GM12878 (cell line): ENCODE measurements at regions not wholly inside any gene's neighbourhood (a gene's known extent, or its start where the extent isn't known, plus 50 kb on each side); places are given as distances from the start of the nearest gene placed in this dataset.

Experiments
- ATAC-seq: fragments of 200-7000 bp; cut with Tn5 transposase; 3 replicates; pipeline ENCODE4 v1.9.1; 2020; ENCODE audit warnings: mild to moderate bottlenecking, moderate library complexity
- BruUV-seq: library from RNA; stranded (reverse); fragments of 400-500 nt; replicated peaks from 2 replicates; lab custom pipeline; 2021; lab: Mats Ljungman, UMichigan
- CTCF ChIA-PET: fragments of 300-600 bp; sonication (Branson Sonifier 250); formaldehyde crosslinking; extraction: SDS; loops from one replicate; lab custom pipeline; 2021; ENCODE audit warnings: inconsistent platforms; lab: Yijun Ruan, JAX
- POLR2A ChIA-PET: fragments of 350-600 bp; formaldehyde crosslinking; extraction: SDS; loops from one replicate; lab custom pipeline; 2021; ENCODE audit warnings: inconsistent platforms; lab: Charles Lee
- RAD21 ChIA-PET: fragments of 300-600 bp; sonication (Branson Sonifier 250); formaldehyde crosslinking; loops from one replicate; lab custom pipeline; 2023; ENCODE audit warnings: antibody characterized with exemption; ENCODE audit not compliant: unreplicated experiment; lab: Charles Lee
- SMC1A ChIA-PET: fragments of 300-600 bp; sonication (Branson Sonifier 250); formaldehyde crosslinking; loops from one replicate; lab custom pipeline; 2023; ENCODE audit not compliant: unreplicated experiment, uncharacterized antibody; lab: Charles Lee
- DNase-seq: peaks from one replicate; pipeline ENCODE4 v3.0.0-alpha.2; 2011; ENCODE audit warnings: low read depth, low spot score
- FAIRE-seq: peaks from 3 replicates; lab custom pipeline; 2011; peaks lifted over from hg19 to GRCh38; lab: Jason Lieb, UNC
- H2AFZ ChIP-seq: 2 replicates; pipeline ENCODE4 v1.6.0; 2011; ENCODE audit warnings: low read depth, low read length, control low read depth; ENCODE audit not compliant: control insufficient read depth
- H3K27ac ChIP-seq: 2 replicates; pipeline ENCODE4 v1.5.1; 2011; ENCODE audit warnings: control low read depth; ENCODE audit not compliant: control insufficient read depth, insufficient read depth
- H3K27me3 ChIP-seq, 2 experiments: replicated peaks in 1 of 2; 2 replicates each; pipeline versions ENCODE4 v1.6.0 to v1.6.1; 2011; ENCODE audit warnings: low read length in 1 of 2; ENCODE audit not compliant: control insufficient read depth in 2 of 2, insufficient read depth in 2 of 2
- H3K36me3 ChIP-seq, 2 experiments: 2 replicates each; pipeline ENCODE4 v1.5.1; 2011; ENCODE audit warnings: low read length in 1 of 2; ENCODE audit not compliant: control insufficient read depth in 2 of 2, insufficient read depth in 2 of 2
- H3K4me1 ChIP-seq: 2 replicates; pipeline ENCODE4 v1.6.1; 2011; ENCODE audit warnings: mild to moderate bottlenecking, low read length, moderate library complexity, mixed read lengths; ENCODE audit not compliant: control insufficient read depth, insufficient read depth
- H3K4me2 ChIP-seq: 2 replicates; pipeline ENCODE4 v1.6.0; 2011; ENCODE audit warnings: control low read depth; ENCODE audit not compliant: control insufficient read depth, insufficient read depth
- H3K4me3 ChIP-seq: fragments of 200-600 bp; sonication (generic); 2 replicates; pipeline ENCODE4 v1.5.1; 2016
- H3K79me2 ChIP-seq: 2 replicates; pipeline ENCODE4 v1.6.0; 2011; ENCODE audit warnings: low read length; ENCODE audit not compliant: control insufficient read depth, insufficient read depth
- H3K9ac ChIP-seq: 2 replicates; pipeline ENCODE4 v1.8.0; 2011; ENCODE audit warnings: low read length, control low read depth, mixed read lengths; ENCODE audit not compliant: control insufficient read depth, insufficient read depth
- H3K9me3 ChIP-seq: replicated peaks from 3 replicates; pipeline ENCODE4 v1.5.1; 2011; ENCODE audit warnings: mild to moderate bottlenecking, low read length; ENCODE audit not compliant: control insufficient read depth, insufficient read depth
- H4K20me1 ChIP-seq: 2 replicates; pipeline ENCODE4 v1.6.0; 2011; ENCODE audit not compliant: control insufficient read depth, insufficient read depth
- CEBPZ ChIP-seq: fragments of 150-350 bp; IDR thresholded peaks from 2 replicates; pipeline ENCODE4 v1.6.1; 2016; ENCODE audit warnings: low read depth, low read length
- SMAD1 ChIP-seq: fragments of 450-650 bp; IDR thresholded peaks from 2 replicates; pipeline ENCODE4 v1.6.1; 2018; ENCODE audit warnings: mild to moderate bottlenecking, low read depth; ENCODE audit not compliant: partially characterized antibody
- TCF7 ChIP-seq: IDR thresholded peaks from 2 replicates; pipeline ENCODE4 v1.6.1; 2014; ENCODE audit warnings: antibody characterized with exemption, borderline replicate concordance
- USF2 ChIP-seq: IDR thresholded peaks from 2 replicates; pipeline ENCODE4 v1.6.1; 2011; ENCODE audit warnings: low read depth, low read length, improper control_type of control experiment, borderline replicate concordance
- ZNF207 ChIP-seq: fragments of 450-650 bp; IDR thresholded peaks from 2 replicates; pipeline ENCODE4 v1.6.1; 2014; ENCODE audit warnings: antibody characterized with exemption, mild to moderate bottlenecking, borderline replicate concordance
- WGBS: methylation state at CpG from one replicate; pipeline ENCODE4 v1.1.6; 2016; ENCODE audit warnings: low lambda C conversion rate; ENCODE audit not compliant: insufficient replicate concordance, insufficient coverage; ENCODE audit errors: missing lambda C conversion rate; 5-methylcytosine and 5-hydroxymethylcytosine counted together
- in situ Hi-C: fragments of 300-500 bp; cut with MboI; formaldehyde crosslinking; loops from 9 replicates; pipeline ENCODE4 v1.14.3; 2018; ENCODE audit warnings: mixed read lengths
- intact Hi-C: fragments of 100-400 bp; cut with micrococcal nuclease; formaldehyde crosslinking; loops from one replicate; pipeline ENCODE4 v1.14.2; 2022; ENCODE audit not compliant: unreplicated experiment

GRCh38 chr4:10878861-10879260 lies 194.3 kb upstream of the CLNK start:
- H3K9me3 ChIP-seq, result no peaks in the 10 kb centered on the region; the same call in 2 of the 3 replicates
- no peak for DNase-seq
- in situ Hi-C loops, result no loop called here
- ATAC-seq, result no peak
- ChIA-PET RAD21 (no interaction called here), CTCF (interaction anchor here (1.1 to 3.0 kb wide), 2 partner anchors 10 to 15 kb away, joined by 3 to 10 read pairs; no protein-coding TSS in a partner anchor), SMC1A (interaction anchor here (1.9 kb wide), 1 partner anchor 11 kb away, joined by 7 read pairs; no protein-coding TSS in a partner anchor)
- no peak overlapping the region for H3K4me3 ChIP-seq
- H3K27ac ChIP-seq, result no peak overlapping the region
- no TSS peak for BruUV-seq
- intact Hi-C loops, result no loop called here
- no peak overlapping the region for H3K4me2 ChIP-seq
- no peak for FAIRE-seq
- H4K20me1 ChIP-seq, result no peaks in the 10 kb centered on the region
- no peaks in the 10 kb centered on the region for H3K36me3 ChIP-seq
- H2AFZ ChIP-seq, result no peak overlapping the region
- no peaks in the 10 kb centered on the region for H3K27me3 ChIP-seq
- no peaks in the 10 kb centered on the region for H3K4me1 ChIP-seq
- WGBS, result 48% methylated on average over 2 of the region's 2 CpGs
- no peak overlapping the region for H3K9ac ChIP-seq
- no peak for TF ChIP-seq CEBPZ
- TF ChIP-seq, all 136 proteins: peak for 0
- no peaks in the 10 kb centered on the region for H3K79me2 ChIP-seq
- POLR2A ChIA-PET, result no interaction called here

- no peak for FAIRE-seq
- no peak overlapping the region for H3K9ac ChIP-seq
- no peaks in the 10 kb centered on the region; the same call in 2 of the 3 replicates for H3K9me3 ChIP-seq
- no TSS peak for BruUV-seq
- H3K4me2 ChIP-seq, result no peak overlapping the region
- no peaks in the 10 kb centered on the region for H4K20me1 ChIP-seq
- ChIA-PET POLR2A (no interaction called here), SMC1A (interaction anchor here (0.8 kb wide), 1 partner anchor 12 kb away, joined by 4 read pairs; no protein-coding TSS in a partner anchor), RAD21 (interaction anchor here (1.3 kb wide), 1 partner anchor 10 kb away, joined by 3 read pairs; no protein-coding TSS in a partner anchor), CTCF (no interaction called here)
- no peak overlapping the region for H3K4me3 ChIP-seq
- no peaks in the 10 kb centered on the region for H3K79me2 ChIP-seq
- in situ Hi-C loops (no loop called here), intact Hi-C loops (no loop called here)
- H3K36me3 ChIP-seq, result no peaks in the 10 kb centered on the region
- no peaks in the 10 kb centered on the region for H3K4me1 ChIP-seq
- no peak overlapping the region for H2AFZ ChIP-seq
- H3K27me3 ChIP-seq, result no peaks in the 10 kb centered on the region
- DNase-seq, result no peak
- ATAC-seq, result no peak
- no peak overlapping the region for H3K27ac ChIP-seq
- no peak for TF ChIP-seq SMAD1
- no peak for TF ChIP-seq USF2
- no peak for TF ChIP-seq TCF7
- TF ChIP-seq ZNF207, result no peak
These were observed 192.5 kb upstream of the CLNK start for GRCh38 chr4:10877076-10877475.
